GM19328 (cell line): ENCODE measurements at regions not wholly inside any gene's neighbourhood (a gene's known extent, or its start where the extent isn't known, plus 50 kb on each side); places are given as distances from the start of the nearest gene placed in this dataset.

Experiments used
- ATAC-seq: cut with Tn5 transposase; IDR thresholded peaks from one replicate; pipeline ENCODE4 v1.9.1; 2021; ENCODE audit warnings: mild to moderate bottlenecking, moderate library complexity; ENCODE audit not compliant: unreplicated experiment

GRCh38 chr18:70446063-70446462, 157.2 kb downstream of the SOCS6 start:
- ATAC-seq = no peak

DNA sequence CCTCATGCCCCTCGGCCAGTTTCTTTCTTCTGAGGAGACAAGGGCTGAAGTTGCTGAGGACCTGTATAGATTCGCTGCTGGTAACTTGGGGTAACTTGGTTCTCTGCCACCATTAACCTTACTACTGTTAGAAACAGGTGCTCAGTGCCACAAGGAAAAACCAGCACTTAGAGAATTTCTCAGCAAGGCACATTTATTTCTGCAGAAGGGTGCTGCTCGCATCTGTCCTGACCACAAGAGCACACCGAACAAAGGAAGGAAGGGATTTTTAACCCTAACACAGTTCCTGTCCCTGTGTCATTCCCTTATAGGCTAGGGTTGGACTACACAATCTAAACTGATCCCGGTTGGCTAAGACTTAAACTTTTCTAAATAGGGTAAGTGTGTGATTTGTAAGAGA, 154.1 kb downstream of the SOCS6 start:
- no peak for ATAC-seq

- ATAC-seq = no peak
Measured at GRCh38 chr18:70432804-70433400, 144.1 kb downstream of the SOCS6 start.

- no peak for ATAC-seq
Measured at GRCh38 chr18:70431203-70431624, 142.4 kb downstream of the SOCS6 start.

DNA sequence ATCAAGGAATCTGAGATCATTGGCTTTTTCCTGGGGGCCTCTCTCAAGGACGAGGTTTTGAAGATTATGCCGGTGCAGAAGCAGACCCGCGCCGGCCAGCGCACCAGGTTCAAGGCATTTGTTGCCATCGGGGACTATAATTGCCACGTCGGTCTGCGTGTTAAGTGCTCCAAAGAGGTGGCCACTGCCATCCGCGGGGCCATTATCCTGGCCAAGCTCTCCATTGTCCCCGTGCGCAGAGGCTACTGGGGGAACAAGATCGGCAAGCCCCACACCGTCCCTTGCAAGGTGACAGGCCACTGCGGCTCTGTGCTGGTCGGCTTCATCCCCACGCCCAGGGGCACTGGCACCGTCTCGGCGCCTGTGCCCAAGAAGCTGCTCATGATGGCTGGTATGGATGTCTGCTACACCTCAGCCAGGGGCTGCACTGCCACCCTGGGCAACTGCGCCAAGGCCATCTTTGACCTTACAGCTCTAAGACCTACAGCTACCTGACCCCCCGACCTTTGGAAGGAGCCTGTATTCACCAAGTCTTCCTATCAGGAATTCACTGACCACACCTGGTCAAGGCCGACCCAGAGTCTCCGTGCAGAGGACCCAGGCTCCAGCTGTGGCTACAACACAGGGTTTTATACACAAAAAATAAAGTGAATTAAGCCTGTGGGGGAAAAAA, 141.8 kb downstream of the SOCS6 start:
- no peak for ATAC-seq

DNA sequence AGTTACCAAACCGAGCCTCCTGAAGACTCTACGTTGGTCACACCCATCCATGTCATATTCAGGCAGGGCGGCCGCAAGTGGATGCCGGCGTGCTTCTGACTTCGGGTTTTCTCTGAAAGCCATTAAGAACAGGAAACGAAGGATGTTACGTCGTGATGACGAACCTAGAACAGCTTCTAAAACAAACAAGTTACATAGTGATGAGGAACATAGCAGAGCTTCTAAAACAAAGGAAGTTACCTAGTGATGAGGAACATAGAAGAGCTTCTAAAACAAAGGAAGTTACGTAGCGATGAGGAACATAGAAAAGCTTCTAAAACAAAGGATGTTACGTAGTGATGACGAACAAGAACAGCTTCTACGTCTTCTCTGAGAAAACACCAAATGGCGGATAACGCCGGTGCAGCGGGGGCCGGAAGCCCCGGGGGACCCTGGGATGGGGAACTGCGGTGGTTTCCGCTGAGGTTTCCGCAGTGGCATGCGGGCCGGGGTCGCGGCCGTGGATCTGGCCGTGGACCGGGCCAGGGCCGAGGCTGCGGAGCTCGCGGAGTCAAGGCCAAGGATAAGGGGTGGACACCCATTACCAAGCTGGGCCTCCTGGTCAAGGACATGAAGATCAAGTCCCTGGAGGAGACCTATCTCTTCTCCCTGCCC, 141.1 kb downstream of the SOCS6 start:
- ATAC-seq = no peak

GRCh38 chr18:70428439-70428838, 139.6 kb downstream of the SOCS6 start:
- ATAC-seq = peak; percentile 99

DNA sequence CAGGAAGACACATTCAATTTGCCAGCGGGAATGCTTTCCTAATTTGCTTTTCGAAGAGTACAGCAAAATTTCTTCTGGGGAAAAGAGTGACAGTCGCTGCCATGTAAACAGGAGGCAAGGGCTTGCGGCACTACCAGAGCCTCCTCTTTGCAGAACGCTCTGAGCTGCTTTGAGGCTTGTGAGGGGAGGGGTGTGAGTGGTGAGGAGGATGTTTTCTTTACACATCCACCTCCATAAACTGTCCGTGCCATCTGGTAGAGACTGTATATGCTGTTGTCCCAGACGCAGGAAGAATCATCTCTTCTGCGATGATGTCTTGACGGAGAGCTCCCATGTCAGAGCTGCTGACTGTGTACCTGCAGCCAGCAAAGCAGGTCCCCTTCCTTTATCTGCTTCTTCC, 138.0 kb downstream of the SOCS6 start:
- ATAC-seq = no peak

DNA sequence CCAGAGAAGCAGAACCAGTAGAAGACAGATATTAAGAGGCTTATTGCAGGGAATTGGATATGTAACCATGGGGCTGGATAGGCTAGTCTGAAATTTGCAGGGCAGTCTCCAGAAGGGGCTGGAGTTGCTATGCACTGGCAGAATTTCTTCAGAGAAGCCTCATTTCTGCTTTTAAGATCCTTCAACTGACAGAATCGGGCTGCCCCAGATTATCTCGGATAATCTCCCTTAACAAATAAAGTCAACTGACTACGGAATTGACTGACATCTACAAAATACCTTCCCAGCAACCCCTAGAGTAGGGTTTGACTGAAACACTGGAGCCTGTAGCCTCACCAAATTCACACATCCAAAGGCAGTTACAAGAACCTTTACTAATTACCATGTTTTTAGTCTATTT, 136.4 kb downstream of the SOCS6 start:
- no peak for ATAC-seq

GRCh38 chr18:70423988-70424387, 135.1 kb downstream of the SOCS6 start:
- no peak for ATAC-seq

- no peak for ATAC-seq
Measured at GRCh38 chr18:70423120-70423519, 134.3 kb downstream of the SOCS6 start.

- no peak for ATAC-seq
Measured at GRCh38 chr18:70422391-70422965, 133.6 kb downstream of the SOCS6 start.

DNA sequence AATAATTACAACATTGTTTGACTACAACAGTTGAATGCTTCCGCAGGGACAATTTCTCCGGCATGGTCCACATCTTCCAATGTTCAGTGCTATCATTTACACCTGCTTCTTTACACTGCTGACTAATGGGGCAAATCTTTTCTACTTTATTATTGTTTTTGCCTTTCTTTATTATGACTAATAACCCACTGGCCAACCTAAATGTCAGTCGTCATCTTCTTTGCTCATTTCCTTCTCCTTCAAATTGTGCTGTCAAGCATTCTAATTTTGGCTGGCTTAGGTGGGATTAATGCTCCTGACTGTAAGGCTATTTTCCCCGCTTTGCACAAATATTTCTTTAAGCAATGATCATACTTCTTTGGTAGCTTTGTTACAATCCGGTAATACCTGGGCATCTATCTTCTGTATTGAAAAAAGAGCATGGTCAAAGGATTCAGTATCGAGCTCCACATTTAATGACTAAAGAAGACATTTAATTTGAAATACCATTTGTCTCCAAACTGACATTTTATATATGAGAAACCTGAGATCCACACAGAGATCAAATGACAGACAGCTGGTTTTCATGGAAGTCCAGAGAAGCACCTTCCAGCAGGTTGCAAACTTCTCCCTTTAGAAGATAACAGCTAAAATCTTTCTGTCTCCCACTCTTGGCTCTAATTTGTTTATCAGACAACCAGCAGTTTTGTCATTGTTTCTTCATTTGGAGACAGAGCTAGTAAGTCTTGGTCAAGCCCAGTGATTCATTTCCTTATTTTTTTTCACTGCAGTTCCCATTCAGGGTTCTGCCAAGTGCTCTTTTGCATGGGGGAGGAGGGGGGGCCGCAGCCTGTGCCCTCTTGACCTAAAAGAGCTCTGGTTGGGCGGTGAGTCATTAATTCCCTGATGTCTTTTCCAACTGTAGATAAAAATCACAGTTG, 132.9 kb downstream of the SOCS6 start:
- no peak for ATAC-seq

- no peak for ATAC-seq
Measured at GRCh38 chr18:70420146-70420898, 131.5 kb downstream of the SOCS6 start.

DNA sequence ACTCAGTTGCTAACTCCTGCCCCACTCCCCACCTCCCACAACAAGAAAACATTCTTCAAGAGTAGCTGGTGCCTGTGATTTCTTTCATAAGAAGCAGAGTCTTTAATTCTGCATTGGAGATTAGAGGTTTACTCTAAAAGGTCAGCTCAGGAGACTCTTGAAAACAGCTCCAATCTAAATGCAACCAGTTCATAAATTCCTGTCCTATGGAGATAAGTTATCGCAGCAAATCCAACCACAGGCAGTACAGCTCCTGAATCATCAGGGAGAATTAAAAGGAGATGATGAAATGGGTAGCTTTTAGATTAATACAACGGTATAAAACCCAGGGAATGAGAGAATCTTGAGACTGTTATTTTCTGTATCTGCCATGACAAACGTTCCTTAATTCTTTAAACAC, 130.7 kb downstream of the SOCS6 start:
- ATAC-seq = no peak

GRCh38 chr18:70418546-70419311, 129.9 kb downstream of the SOCS6 start:
- ATAC-seq = peak; percentile 100

GRCh38 chr18:70417847-70418246, 129.0 kb downstream of the SOCS6 start:
- no peak for ATAC-seq

DNA sequence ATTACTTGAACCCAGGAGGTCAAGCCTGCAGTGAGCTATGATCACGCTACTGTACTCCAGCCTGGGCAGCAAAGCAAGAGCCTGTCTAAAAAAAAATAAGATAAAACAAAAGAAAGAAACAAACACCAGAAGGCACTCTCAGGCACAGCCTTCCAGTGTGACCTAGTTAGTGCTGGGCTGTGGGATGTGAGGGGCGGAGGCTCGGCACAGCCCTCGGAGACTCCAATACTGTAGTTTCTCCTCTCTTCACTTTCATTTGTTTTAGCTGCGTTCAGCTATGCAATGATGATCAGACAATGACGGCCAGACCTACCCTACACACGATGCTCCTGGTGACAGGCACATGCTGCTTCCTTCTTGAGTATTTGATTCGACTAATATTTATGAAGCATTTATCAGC, 127.7 kb downstream of the SOCS6 start:
- ATAC-seq = no peak

- no peak for ATAC-seq
Measured at GRCh38 chr18:70415823-70416488, 127.1 kb downstream of the SOCS6 start.
